ENCODE measurements at regions not wholly inside any gene's neighbourhood (a gene's known extent, or its start where the extent isn't known, plus 50 kb on each side); places are given as distances from the start of the nearest gene placed in this dataset.
A peak's percentile ranks its signal among the peaks of the same experiment; 100 is the strongest.

GRCh38 chr7:156334636-156335035 is 305.9 kb upstream of the RNF32 start:
- no peak for TF ChIP-seq ETS1 (IDR thresholded peaks at IDR 0.05)
- no peak for TF ChIP-seq POLR2AphosphoS5 (IDR thresholded peaks at IDR 0.05; ENCODE audit: low read depth)
- TF ChIP-seq REST (IDR thresholded peaks at IDR 0.05; ENCODE audit: unreplicated experiment) = no peak
- no peak for TF ChIP-seq EZH2 (IDR thresholded peaks at IDR 0.05; ENCODE audit: low read depth, unreplicated experiment)
- TF ChIP-seq CTCF (conservative IDR thresholded peaks at IDR 0.05; ENCODE audit: low read depth in 2 of 2) = 0 out of 4 replicates have a peak, but pooled peaks of 1 of the 2 experiments have one; percentile 4
- no peak for TF ChIP-seq CREB1 (CRISPR knock-in tag; IDR thresholded peaks at IDR 0.05; ENCODE audit: low read depth)
- no peak for TF ChIP-seq EZH2phosphoT487 (IDR thresholded peaks at IDR 0.05; ENCODE audit: unreplicated experiment)
- no peak for TF ChIP-seq JUNB (IDR thresholded peaks at IDR 0.05; ENCODE audit: unreplicated experiment)

All from GM23338 (cell line).